ENCODE measurements at regions not wholly inside any gene's neighbourhood (a gene's known extent, or its start where the extent isn't known, plus 50 kb on each side); places are given as distances from the start of the nearest gene placed in this dataset.

- Histone ChIP-seq H3K4me1 (ENCODE audit: control insufficient read depth, insufficient read depth, low read length) (no peaks in the 10 kb centered on the region), H3K36me3 (ENCODE audit: control insufficient read depth in 2 of 2, insufficient read depth in 2 of 2, low read length in 1 of 2) (no peaks in the 10 kb centered on the region), H3K9ac (ENCODE audit: control insufficient read depth, insufficient read depth, low read length) (no peak overlapping the region), H3K4me3 (no peak overlapping the region), H3K79me2 (ENCODE audit: control insufficient read depth, insufficient read depth, low read length) (no peaks in the 10 kb centered on the region), H3K9me3 (replicated peaks; ENCODE audit: control insufficient read depth, insufficient read depth, low read length) (no peaks in the 10 kb centered on the region; the same call in 2 of the 3 replicates), H3K27ac (ENCODE audit: control insufficient read depth, insufficient read depth) (no peak overlapping the region), H2AFZ (ENCODE audit: control insufficient read depth, low read depth, low read length) (no peak overlapping the region), H3K4me2 (ENCODE audit: control insufficient read depth, insufficient read depth) (no peak overlapping the region), H4K20me1 (ENCODE audit: control insufficient read depth, insufficient read depth) (no peaks in the 10 kb centered on the region), H3K27me3 (replicated peaks in 1 of 2; ENCODE audit: control insufficient read depth in 2 of 2, insufficient read depth in 2 of 2, low read length in 1 of 2) (peaks cover 4 to 10% of the 10 kb centered on the region in 2 experiments)
- ChIA-PET SMC1A (ENCODE audit: uncharacterized antibody, unreplicated experiment) (interaction anchor here (1.1 kb wide), 1 partner anchor 42 kb away, joined by 3 read pairs; no protein-coding TSS in a partner anchor), RAD21 (ENCODE audit: unreplicated experiment) (no interaction called here), POLR2A (no interaction called here), CTCF (no interaction called here)
- BruUV-seq (replicated peaks): no TSS peak
- intact Hi-C loops (cut with micrococcal nuclease; ENCODE audit: unreplicated experiment) (no loop called here), in situ Hi-C loops (cut with MboI) (no loop called here)
- 30% methylated on average over 14 of the region's 14 CpGs for WGBS (ENCODE audit: insufficient coverage, insufficient replicate concordance, low lambda C conversion rate, missing lambda C conversion rate)
- no peak for ATAC-seq
- TF ChIP-seq JUND (IDR thresholded peaks at IDR 0.05; ENCODE audit: low read depth, low read length): no peak
- TF ChIP-seq, protein P1, sequence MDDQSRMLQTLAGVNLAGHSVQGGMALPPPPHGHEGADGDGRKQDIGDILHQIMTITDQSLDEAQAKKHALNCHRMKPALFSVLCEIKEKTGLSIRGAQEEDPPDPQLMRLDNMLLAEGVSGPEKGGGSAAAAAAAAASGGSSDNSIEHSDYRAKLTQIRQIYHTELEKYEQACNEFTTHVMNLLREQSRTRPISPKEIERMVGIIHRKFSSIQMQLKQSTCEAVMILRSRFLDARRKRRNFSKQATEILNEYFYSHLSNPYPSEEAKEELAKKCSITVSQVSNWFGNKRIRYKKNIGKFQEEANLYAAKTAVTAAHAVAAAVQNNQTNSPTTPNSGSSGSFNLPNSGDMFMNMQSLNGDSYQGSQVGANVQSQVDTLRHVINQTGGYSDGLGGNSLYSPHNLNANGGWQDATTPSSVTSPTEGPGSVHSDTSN (IDR thresholded peaks at IDR 0.05; ENCODE audit: insufficient replicate concordance, low read depth, low read length): no peak
- TF ChIP-seq ETV6 (conservative IDR thresholded peaks at IDR 0.05 in 1 of 2, IDR thresholded peaks at IDR 0.05 in 1 of 2; ENCODE audit: borderline replicate concordance in 1 of 2, low read depth in 1 of 2): no peak
- no peak for TF ChIP-seq GABPA (IDR thresholded peaks at IDR 0.05; ENCODE audit: low read depth)
- no peak for TF ChIP-seq NFIC (IDR thresholded peaks at IDR 0.05; ENCODE audit: low read depth, low read length)
- no peak for TF ChIP-seq SREBF1 (IDR thresholded peaks at IDR 0.05; ENCODE audit: low read length)
- TF ChIP-seq SMAD1 (IDR thresholded peaks at IDR 0.05; ENCODE audit: low read depth, partially characterized antibody): no peak
- TF ChIP-seq YBX1 (IDR thresholded peaks at IDR 0.05): no peak
- TF ChIP-seq, protein P2, sequence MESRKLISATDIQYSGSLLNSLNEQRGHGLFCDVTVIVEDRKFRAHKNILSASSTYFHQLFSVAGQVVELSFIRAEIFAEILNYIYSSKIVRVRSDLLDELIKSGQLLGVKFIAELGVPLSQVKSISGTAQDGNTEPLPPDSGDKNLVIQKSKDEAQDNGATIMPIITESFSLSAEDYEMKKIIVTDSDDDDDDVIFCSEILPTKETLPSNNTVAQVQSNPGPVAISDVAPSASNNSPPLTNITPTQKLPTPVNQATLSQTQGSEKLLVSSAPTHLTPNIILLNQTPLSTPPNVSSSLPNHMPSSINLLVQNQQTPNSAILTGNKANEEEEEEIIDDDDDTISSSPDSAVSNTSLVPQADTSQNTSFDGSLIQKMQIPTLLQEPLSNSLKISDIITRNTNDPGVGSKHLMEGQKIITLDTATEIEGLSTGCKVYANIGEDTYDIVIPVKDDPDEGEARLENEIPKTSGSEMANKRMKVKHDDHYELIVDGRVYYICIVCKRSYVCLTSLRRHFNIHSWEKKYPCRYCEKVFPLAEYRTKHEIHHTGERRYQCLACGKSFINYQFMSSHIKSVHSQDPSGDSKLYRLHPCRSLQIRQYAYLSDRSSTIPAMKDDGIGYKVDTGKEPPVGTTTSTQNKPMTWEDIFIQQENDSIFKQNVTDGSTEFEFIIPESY (IDR thresholded peaks at IDR 0.05): no peak
- no peak for TF ChIP-seq STAT1 (conservative IDR thresholded peaks at IDR 0.05)
- TF ChIP-seq FOXK2 (IDR thresholded peaks at IDR 0.05): no peak
- TF ChIP-seq TARDBP (IDR thresholded peaks at IDR 0.05; ENCODE audit: borderline replicate concordance): no peak
- no peak for TF ChIP-seq TCF7 (IDR thresholded peaks at IDR 0.05; ENCODE audit: borderline replicate concordance)
- no peak for TF ChIP-seq RB1 (IDR thresholded peaks at IDR 0.05; ENCODE audit: borderline replicate concordance)
- no peak for TF ChIP-seq POU2F2 (IDR thresholded peaks at IDR 0.05; ENCODE audit: borderline replicate concordance, low read depth, low read length)
- TF ChIP-seq, protein P3, sequence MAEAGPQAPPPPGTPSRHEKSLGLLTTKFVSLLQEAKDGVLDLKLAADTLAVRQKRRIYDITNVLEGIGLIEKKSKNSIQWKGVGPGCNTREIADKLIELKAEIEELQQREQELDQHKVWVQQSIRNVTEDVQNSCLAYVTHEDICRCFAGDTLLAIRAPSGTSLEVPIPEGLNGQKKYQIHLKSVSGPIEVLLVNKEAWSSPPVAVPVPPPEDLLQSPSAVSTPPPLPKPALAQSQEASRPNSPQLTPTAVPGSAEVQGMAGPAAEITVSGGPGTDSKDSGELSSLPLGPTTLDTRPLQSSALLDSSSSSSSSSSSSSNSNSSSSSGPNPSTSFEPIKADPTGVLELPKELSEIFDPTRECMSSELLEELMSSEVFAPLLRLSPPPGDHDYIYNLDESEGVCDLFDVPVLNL (IDR thresholded peaks at IDR 0.05; ENCODE audit: low read depth, low read length): no peak
- TF ChIP-seq ZNF274 (IDR thresholded peaks at IDR 0.05; ENCODE audit: insufficient read depth, insufficient read length): no peak
- no peak for FAIRE-seq
- no peak for DNase-seq (ENCODE audit: low read depth, low spot score)
Observed at GRCh38 chr20:58128635-58129625, 99.5 kb downstream of the ANKRD60 start.

All from GM12878 (cell line).